ENCODE measurements at regions not wholly inside any gene's neighbourhood (a gene's known extent, or its start where the extent isn't known, plus 50 kb on each side); places are given as distances from the start of the nearest gene placed in this dataset.
"Not testable (repeated sequence)": the region's sequence is repeated elsewhere in the genome, so short reads cannot be mapped to it uniquely, and the experiment has no call there.

GRCh38 chr6:4677011-4677750 lies 99.0 kb upstream of the CDYL start:
- DNase-seq, result no peak

GRCh38 chr6:4676016-4676415 lies 100.2 kb upstream of the CDYL start:
- no peak for DNase-seq

- DNase-seq, result no peak
Measured at GRCh38 chr6:4675121-4675520, 101.1 kb upstream of the CDYL start.

- no peak for DNase-seq
Measured at GRCh38 chr6:4673861-4674260, 102.3 kb upstream of the CDYL start.

- no peak for DNase-seq
Measured at GRCh38 chr6:4672772-4673171, 103.4 kb upstream of the CDYL start.

GRCh38 chr6:4671587-4672115 lies 104.6 kb upstream of the CDYL start:
- DNase-seq, result no peak

- DNase-seq, result no peak
Measured at GRCh38 chr6:4670824-4671409, 105.3 kb upstream of the CDYL start.

GRCh38 chr6:4670290-4670689 lies 105.9 kb upstream of the CDYL start:
- DNase-seq, result no peak

GRCh38 chr6:4668271-4669179 lies 107.7 kb upstream of the CDYL start:
- DNase-seq, result no peak

- DNase-seq, result no peak
Measured at GRCh38 chr6:4667591-4667990, 108.6 kb upstream of the CDYL start.

GRCh38 chr6:4666886-4667513 lies 109.2 kb upstream of the CDYL start:
- DNase-seq, result no peak

- DNase-seq, result no peak
Measured at GRCh38 chr6:4665489-4666417, 110.5 kb upstream of the CDYL start.

GRCh38 chr6:4664911-4665310 lies 111.3 kb upstream of the CDYL start:
- DNase-seq, result no peak

GRCh38 chr6:4664117-4664626 lies 112.0 kb upstream of the CDYL start:
- DNase-seq, result no peak

GRCh38 chr6:4662886-4663285 lies 113.3 kb upstream of the CDYL start:
- DNase-seq, result no peak

- no peak for DNase-seq
Measured at GRCh38 chr6:4661391-4661790, 114.8 kb upstream of the CDYL start.

GRCh38 chr6:4660377-4661321 lies 115.6 kb upstream of the CDYL start:
- no peak for DNase-seq

GRCh38 chr6:4659719-4660118 lies 116.5 kb upstream of the CDYL start:
- not testable (repeated sequence) for DNase-seq

- no peak for DNase-seq
Measured at GRCh38 chr6:4658486-4658885, 117.7 kb upstream of the CDYL start.

- no peak for DNase-seq
Measured at GRCh38 chr6:4656106-4656505, 120.1 kb upstream of the CDYL start.

All from activated T-cell treated with anti-CD3 and anti-CD28 coated beads for 4 hours (primary cell).